ENCODE measurements at regions not wholly inside any gene's neighbourhood (a gene's known extent, or its start where the extent isn't known, plus 50 kb on each side); places are given as distances from the start of the nearest gene placed in this dataset.

- Histone ChIP-seq H4K20me1 (ENCODE audit: control insufficient read depth, extremely low read depth, insufficient read depth, low read length) (no peaks in the 10 kb centered on the region), H3K9ac (ENCODE audit: insufficient read depth, low read length) (no peak overlapping the region), H3K27me3 (ENCODE audit: control insufficient read depth, insufficient read depth, low read length) (peaks cover 2% of the 10 kb centered on the region), H3K36me3 (ENCODE audit: control insufficient read depth, insufficient read depth, low read length) (no peaks in the 10 kb centered on the region), H2AFZ (ENCODE audit: low read length) (no peak overlapping the region), H3K9me3 (ENCODE audit: control insufficient read depth, insufficient read depth, low read depth, low read length) (no peaks in the 10 kb centered on the region), H3K79me2 (ENCODE audit: control insufficient read depth, insufficient read depth, low read length) (no peaks in the 10 kb centered on the region), H3K4me3 (replicated peaks in 1 of 4; ENCODE audit: control extremely low read depth in 1 of 4, insufficient read depth in 1 of 4, low read depth in 3 of 4, low read length in 4 of 4) (no peak overlapping the region), H3K27ac (ENCODE audit: insufficient read depth, low read length) (no peak overlapping the region), H3K4me2 (ENCODE audit: extremely low read depth, insufficient read depth, low read length) (no peak overlapping the region), H3K4me1 (ENCODE audit: control insufficient read depth, extremely low read depth, insufficient read depth, low read length) (peaks cover 3% of the 10 kb centered on the region)
- TF ChIP-seq EZH2 (IDR thresholded peaks at IDR 0.05; ENCODE audit: low read length, missing control alignments) (no peak), CTCF (conservative IDR thresholded peaks at IDR 0.05 in 1 of 2, IDR thresholded peaks at IDR 0.05 in 1 of 2; ENCODE audit: low read depth in 1 of 2, low read length in 2 of 2) (no peak)
- no peak for DNase-seq (ENCODE audit: low read depth in 2 of 2)
Measured at GRCh38 chr15:98543237-98543636, 105.1 kb upstream of the IGF1R start.

GRCh38 chr15:98546329-98546728 is 102.0 kb upstream of the IGF1R start:
- H3K27me3 ChIP-seq (ENCODE audit: control insufficient read depth, insufficient read depth, low read length) = no peaks in the 10 kb centered on the region
- no peak overlapping the region for H3K27ac ChIP-seq (ENCODE audit: insufficient read depth, low read length)
- no peaks in the 10 kb centered on the region for H3K9me3 ChIP-seq (ENCODE audit: control insufficient read depth, insufficient read depth, low read depth, low read length)
- H2AFZ ChIP-seq (ENCODE audit: low read length) = no peak overlapping the region
- DNase-seq (ENCODE audit: low read depth in 2 of 2) = no peak
- no peak overlapping the region for H3K4me2 ChIP-seq (ENCODE audit: extremely low read depth, insufficient read depth, low read length)
- H3K36me3 ChIP-seq (ENCODE audit: control insufficient read depth, insufficient read depth, low read length) = no peaks in the 10 kb centered on the region
- H3K79me2 ChIP-seq (ENCODE audit: control insufficient read depth, insufficient read depth, low read length) = no peaks in the 10 kb centered on the region
- H3K9ac ChIP-seq (ENCODE audit: insufficient read depth, low read length) = no peak overlapping the region
- H3K4me1 ChIP-seq (ENCODE audit: control insufficient read depth, extremely low read depth, insufficient read depth, low read length) = peaks cover 3% of the 10 kb centered on the region
- no peaks in the 10 kb centered on the region for H4K20me1 ChIP-seq (ENCODE audit: control insufficient read depth, extremely low read depth, insufficient read depth, low read length)
- TF ChIP-seq CTCF (conservative IDR thresholded peaks at IDR 0.05 in 1 of 2, IDR thresholded peaks at IDR 0.05 in 1 of 2; ENCODE audit: low read depth in 1 of 2, low read length in 2 of 2) = no peak
- TF ChIP-seq EZH2 (IDR thresholded peaks at IDR 0.05; ENCODE audit: low read length, missing control alignments) = no peak
- H3K4me3 ChIP-seq (replicated peaks in 1 of 4; ENCODE audit: control extremely low read depth in 1 of 4, insufficient read depth in 1 of 4, low read depth in 3 of 4, low read length in 4 of 4) = no peak overlapping the region

- Histone ChIP-seq H3K4me2 (ENCODE audit: extremely low read depth, insufficient read depth, low read length) (no peak overlapping the region), H3K79me2 (ENCODE audit: control insufficient read depth, insufficient read depth, low read length) (no peaks in the 10 kb centered on the region), H3K27ac (ENCODE audit: insufficient read depth, low read length) (no peak overlapping the region), H3K4me3 (replicated peaks in 1 of 4; ENCODE audit: control extremely low read depth in 1 of 4, insufficient read depth in 1 of 4, low read depth in 3 of 4, low read length in 4 of 4) (peak overlapping the region in 2 of 4 experiments; percentile 37 to 62), H3K9me3 (ENCODE audit: control insufficient read depth, insufficient read depth, low read depth, low read length) (no peaks in the 10 kb centered on the region), H3K36me3 (ENCODE audit: control insufficient read depth, insufficient read depth, low read length) (no peaks in the 10 kb centered on the region), H4K20me1 (ENCODE audit: control insufficient read depth, extremely low read depth, insufficient read depth, low read length) (no peaks in the 10 kb centered on the region), H3K4me1 (ENCODE audit: control insufficient read depth, extremely low read depth, insufficient read depth, low read length) (peaks cover 3% of the 10 kb centered on the region), H3K9ac (ENCODE audit: insufficient read depth, low read length) (no peak overlapping the region), H3K27me3 (ENCODE audit: control insufficient read depth, insufficient read depth, low read length) (no peaks in the 10 kb centered on the region), H2AFZ (ENCODE audit: low read length) (no peak overlapping the region)
- peak in 1 of 2 donors; percentile 37 for DNase-seq (ENCODE audit: low read depth in 2 of 2)
- TF ChIP-seq EZH2 (IDR thresholded peaks at IDR 0.05; ENCODE audit: low read length, missing control alignments) (no peak), CTCF (conservative IDR thresholded peaks at IDR 0.05 in 1 of 2, IDR thresholded peaks at IDR 0.05 in 1 of 2; ENCODE audit: low read depth in 1 of 2, low read length in 2 of 2) (no peak)
Measured at GRCh38 chr15:98547275-98547674, 101.1 kb upstream of the IGF1R start.
